ENCODE measurements at regions not wholly inside any gene's neighbourhood (a gene's known extent, or its start where the extent isn't known, plus 50 kb on each side); places are given as distances from the start of the nearest gene placed in this dataset.

DNA sequence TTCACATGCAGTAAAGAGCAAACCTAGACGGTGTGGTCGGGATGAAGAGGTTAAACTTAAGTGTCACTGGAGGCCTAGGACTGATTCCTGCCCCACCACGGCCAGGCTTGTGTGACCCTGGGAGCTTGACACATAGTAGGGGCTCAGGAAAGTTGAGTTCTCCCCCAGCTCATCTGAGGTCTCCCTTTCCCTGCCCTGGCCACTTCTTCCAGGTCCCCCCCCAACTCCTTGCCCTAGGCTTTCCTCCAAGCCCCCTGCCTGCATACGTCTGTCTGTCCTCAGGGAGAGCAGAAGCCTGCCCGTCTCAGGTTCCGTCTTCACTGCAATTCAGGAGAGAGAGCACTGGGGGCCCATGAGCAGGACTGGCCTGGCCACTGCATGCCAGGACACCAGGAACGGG lies 225.8 kb downstream of the PTPRU start:
- TF ChIP-seq, protein P1, sequence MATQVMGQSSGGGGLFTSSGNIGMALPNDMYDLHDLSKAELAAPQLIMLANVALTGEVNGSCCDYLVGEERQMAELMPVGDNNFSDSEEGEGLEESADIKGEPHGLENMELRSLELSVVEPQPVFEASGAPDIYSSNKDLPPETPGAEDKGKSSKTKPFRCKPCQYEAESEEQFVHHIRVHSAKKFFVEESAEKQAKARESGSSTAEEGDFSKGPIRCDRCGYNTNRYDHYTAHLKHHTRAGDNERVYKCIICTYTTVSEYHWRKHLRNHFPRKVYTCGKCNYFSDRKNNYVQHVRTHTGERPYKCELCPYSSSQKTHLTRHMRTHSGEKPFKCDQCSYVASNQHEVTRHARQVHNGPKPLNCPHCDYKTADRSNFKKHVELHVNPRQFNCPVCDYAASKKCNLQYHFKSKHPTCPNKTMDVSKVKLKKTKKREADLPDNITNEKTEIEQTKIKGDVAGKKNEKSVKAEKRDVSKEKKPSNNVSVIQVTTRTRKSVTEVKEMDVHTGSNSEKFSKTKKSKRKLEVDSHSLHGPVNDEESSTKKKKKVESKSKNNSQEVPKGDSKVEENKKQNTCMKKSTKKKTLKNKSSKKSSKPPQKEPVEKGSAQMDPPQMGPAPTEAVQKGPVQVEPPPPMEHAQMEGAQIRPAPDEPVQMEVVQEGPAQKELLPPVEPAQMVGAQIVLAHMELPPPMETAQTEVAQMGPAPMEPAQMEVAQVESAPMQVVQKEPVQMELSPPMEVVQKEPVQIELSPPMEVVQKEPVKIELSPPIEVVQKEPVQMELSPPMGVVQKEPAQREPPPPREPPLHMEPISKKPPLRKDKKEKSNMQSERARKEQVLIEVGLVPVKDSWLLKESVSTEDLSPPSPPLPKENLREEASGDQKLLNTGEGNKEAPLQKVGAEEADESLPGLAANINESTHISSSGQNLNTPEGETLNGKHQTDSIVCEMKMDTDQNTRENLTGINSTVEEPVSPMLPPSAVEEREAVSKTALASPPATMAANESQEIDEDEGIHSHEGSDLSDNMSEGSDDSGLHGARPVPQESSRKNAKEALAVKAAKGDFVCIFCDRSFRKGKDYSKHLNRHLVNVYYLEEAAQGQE (IDR thresholded peaks at IDR 0.05; ENCODE audit: low read depth, low read length): no peak
- TF ChIP-seq, protein P2, sequence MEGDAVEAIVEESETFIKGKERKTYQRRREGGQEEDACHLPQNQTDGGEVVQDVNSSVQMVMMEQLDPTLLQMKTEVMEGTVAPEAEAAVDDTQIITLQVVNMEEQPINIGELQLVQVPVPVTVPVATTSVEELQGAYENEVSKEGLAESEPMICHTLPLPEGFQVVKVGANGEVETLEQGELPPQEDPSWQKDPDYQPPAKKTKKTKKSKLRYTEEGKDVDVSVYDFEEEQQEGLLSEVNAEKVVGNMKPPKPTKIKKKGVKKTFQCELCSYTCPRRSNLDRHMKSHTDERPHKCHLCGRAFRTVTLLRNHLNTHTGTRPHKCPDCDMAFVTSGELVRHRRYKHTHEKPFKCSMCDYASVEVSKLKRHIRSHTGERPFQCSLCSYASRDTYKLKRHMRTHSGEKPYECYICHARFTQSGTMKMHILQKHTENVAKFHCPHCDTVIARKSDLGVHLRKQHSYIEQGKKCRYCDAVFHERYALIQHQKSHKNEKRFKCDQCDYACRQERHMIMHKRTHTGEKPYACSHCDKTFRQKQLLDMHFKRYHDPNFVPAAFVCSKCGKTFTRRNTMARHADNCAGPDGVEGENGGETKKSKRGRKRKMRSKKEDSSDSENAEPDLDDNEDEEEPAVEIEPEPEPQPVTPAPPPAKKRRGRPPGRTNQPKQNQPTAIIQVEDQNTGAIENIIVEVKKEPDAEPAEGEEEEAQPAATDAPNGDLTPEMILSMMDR (IDR thresholded peaks at IDR 0.05 in 2 of 3, conservative IDR thresholded peaks at IDR 0.05 in 1 of 3; ENCODE audit: control insufficient read depth in 2 of 3, extremely low read depth in 1 of 3, insufficient read depth in 1 of 3, low read depth in 3 of 3, low read length in 3 of 3): no peak
- no peak for TF ChIP-seq EZH2 (IDR thresholded peaks at IDR 0.05; ENCODE audit: borderline replicate concordance, control insufficient read depth, low read depth, low read length)
- no peak for TF ChIP-seq CHD4 (IDR thresholded peaks at IDR 0.05)
- TF ChIP-seq ESRRA (IDR thresholded peaks at IDR 0.05; ENCODE audit: low read length): no peak
- TF ChIP-seq, protein P3, sequence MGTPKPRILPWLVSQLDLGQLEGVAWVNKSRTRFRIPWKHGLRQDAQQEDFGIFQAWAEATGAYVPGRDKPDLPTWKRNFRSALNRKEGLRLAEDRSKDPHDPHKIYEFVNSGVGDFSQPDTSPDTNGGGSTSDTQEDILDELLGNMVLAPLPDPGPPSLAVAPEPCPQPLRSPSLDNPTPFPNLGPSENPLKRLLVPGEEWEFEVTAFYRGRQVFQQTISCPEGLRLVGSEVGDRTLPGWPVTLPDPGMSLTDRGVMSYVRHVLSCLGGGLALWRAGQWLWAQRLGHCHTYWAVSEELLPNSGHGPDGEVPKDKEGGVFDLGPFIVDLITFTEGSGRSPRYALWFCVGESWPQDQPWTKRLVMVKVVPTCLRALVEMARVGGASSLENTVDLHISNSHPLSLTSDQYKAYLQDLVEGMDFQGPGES (IDR thresholded peaks at IDR 0.05): no peak
- TF ChIP-seq CREM (IDR thresholded peaks at IDR 0.05; ENCODE audit: low read depth): no peak
- TF ChIP-seq, protein P4, sequence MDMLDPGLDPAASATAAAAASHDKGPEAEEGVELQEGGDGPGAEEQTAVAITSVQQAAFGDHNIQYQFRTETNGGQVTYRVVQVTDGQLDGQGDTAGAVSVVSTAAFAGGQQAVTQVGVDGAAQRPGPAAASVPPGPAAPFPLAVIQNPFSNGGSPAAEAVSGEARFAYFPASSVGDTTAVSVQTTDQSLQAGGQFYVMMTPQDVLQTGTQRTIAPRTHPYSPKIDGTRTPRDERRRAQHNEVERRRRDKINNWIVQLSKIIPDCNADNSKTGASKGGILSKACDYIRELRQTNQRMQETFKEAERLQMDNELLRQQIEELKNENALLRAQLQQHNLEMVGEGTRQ (IDR thresholded peaks at IDR 0.05; ENCODE audit: borderline replicate concordance, low read depth, low read length): no peak
- no peak for TF ChIP-seq NFIC (IDR thresholded peaks at IDR 0.05; ENCODE audit: low read depth, low read length)
- no peak for TF ChIP-seq FOXM1 (IDR thresholded peaks at IDR 0.05; ENCODE audit: low read depth, low read length)
- TF ChIP-seq, protein P5, sequence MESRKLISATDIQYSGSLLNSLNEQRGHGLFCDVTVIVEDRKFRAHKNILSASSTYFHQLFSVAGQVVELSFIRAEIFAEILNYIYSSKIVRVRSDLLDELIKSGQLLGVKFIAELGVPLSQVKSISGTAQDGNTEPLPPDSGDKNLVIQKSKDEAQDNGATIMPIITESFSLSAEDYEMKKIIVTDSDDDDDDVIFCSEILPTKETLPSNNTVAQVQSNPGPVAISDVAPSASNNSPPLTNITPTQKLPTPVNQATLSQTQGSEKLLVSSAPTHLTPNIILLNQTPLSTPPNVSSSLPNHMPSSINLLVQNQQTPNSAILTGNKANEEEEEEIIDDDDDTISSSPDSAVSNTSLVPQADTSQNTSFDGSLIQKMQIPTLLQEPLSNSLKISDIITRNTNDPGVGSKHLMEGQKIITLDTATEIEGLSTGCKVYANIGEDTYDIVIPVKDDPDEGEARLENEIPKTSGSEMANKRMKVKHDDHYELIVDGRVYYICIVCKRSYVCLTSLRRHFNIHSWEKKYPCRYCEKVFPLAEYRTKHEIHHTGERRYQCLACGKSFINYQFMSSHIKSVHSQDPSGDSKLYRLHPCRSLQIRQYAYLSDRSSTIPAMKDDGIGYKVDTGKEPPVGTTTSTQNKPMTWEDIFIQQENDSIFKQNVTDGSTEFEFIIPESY (IDR thresholded peaks at IDR 0.05): no peak
- TF ChIP-seq RBBP5 (conservative IDR thresholded peaks at IDR 0.05): no peak
- no peak for TF ChIP-seq CHD2 (IDR thresholded peaks at IDR 0.05; ENCODE audit: borderline replicate concordance, low read depth, low read length)
